ENCODE measurements at regions not wholly inside any gene's neighbourhood (a gene's known extent, or its start where the extent isn't known, plus 50 kb on each side); places are given as distances from the start of the nearest gene placed in this dataset.

GRCh38 chr12:68514807-68515411 is 95.8 kb upstream of the RAP1B start:
- Mint-ChIP-seq H3K36me3 (no peaks in the 10 kb centered on the region), H3K4me1 (no peaks in the 10 kb centered on the region), H3K27ac (no peak overlapping the region), H3K9me3 (peaks cover 0 to 2% (median 0%) of the 10 kb centered on the region in 6 donors), H3K4me3 (no peak overlapping the region), H3K27me3 (ENCODE audit: low read depth in 3 of 3) (peaks cover 0 to 2% (median 0%) of the 10 kb centered on the region in 3 donors)
- no peak for DNase-seq

GRCh38 chr12:68515793-68516192 is 94.9 kb upstream of the RAP1B start:
- Mint-ChIP-seq H3K4me1 (no peaks in the 10 kb centered on the region), H3K4me3 (no peak overlapping the region), H3K27me3 (ENCODE audit: low read depth in 3 of 3) (peaks cover 0 to 2% (median 0%) of the 10 kb centered on the region in 3 donors), H3K27ac (no peak overlapping the region), H3K9me3 (peaks cover 0 to 2% (median 0%) of the 10 kb centered on the region in 6 donors), H3K36me3 (no peaks in the 10 kb centered on the region)
- no peak for DNase-seq

DNA sequence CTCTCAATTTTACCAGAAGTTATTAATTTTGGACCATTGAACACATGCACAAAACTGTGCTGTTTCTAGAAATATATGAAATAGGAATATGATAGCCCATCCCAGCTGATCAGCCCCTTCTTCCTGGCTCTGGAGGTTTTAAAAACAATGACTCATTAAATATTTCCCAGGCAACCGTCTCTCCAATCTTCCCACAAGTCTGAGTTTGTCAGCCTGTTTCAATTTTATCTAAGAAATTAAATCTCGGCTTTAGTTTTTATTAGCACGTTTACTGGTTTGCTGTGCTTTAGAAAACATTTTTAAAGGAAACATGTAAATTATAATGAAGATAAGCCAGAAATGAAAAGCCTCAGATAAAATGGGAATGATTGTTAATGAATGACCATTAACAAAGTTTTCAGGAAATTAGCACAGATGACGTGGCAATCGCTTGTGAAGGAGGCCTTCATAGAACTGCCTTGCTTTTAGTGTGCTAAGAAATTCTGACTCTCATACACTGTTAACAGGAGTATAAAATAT is 89.3 kb upstream of the RAP1B start:
- Mint-ChIP-seq H3K27me3 (ENCODE audit: low read depth in 3 of 3) (peaks cover 0 to 2% (median 2%) of the 10 kb centered on the region in 3 donors), H3K9me3 (no peaks in the 10 kb centered on the region), H3K36me3 (no peaks in the 10 kb centered on the region), H3K27ac (no peak overlapping the region), H3K4me3 (no peak overlapping the region), H3K4me1 (no peaks in the 10 kb centered on the region)
- no peak for DNase-seq

- peaks cover 0 to 2% (median 2%) of the 10 kb centered on the region in 3 donors for H3K27me3 Mint-ChIP-seq (ENCODE audit: low read depth in 3 of 3)
- H3K4me3 Mint-ChIP-seq, result no peak overlapping the region
- no peak overlapping the region for H3K27ac Mint-ChIP-seq
- no peak for DNase-seq
- H3K9me3 Mint-ChIP-seq, result no peaks in the 10 kb centered on the region
- no peaks in the 10 kb centered on the region for H3K36me3 Mint-ChIP-seq
- H3K4me1 Mint-ChIP-seq, result no peaks in the 10 kb centered on the region
These were observed 88.7 kb upstream of the RAP1B start for GRCh38 chr12:68521848-68522502.

- H3K27me3 Mint-ChIP-seq (ENCODE audit: low read depth in 3 of 3), result peaks cover 3 to 6% (median 6%) of the 10 kb centered on the region in 3 donors
- H3K4me3 Mint-ChIP-seq, result peak overlapping the region; percentile 56 to 81 (median 75)
- peak overlapping the region; percentile 18 to 84 (median 74) for H3K27ac Mint-ChIP-seq
- no peaks in the 10 kb centered on the region for H3K9me3 Mint-ChIP-seq
- H3K4me1 Mint-ChIP-seq, result peaks cover 41 to 49% of the 10 kb centered on the region in 2 donors
- no peak for DNase-seq
- peaks cover 0 to 5% (median 0%) of the 10 kb centered on the region in 3 donors for H3K36me3 Mint-ChIP-seq
These were observed 81.2 kb upstream of the RAP1B start for GRCh38 chr12:68529466-68529865.

DNA sequence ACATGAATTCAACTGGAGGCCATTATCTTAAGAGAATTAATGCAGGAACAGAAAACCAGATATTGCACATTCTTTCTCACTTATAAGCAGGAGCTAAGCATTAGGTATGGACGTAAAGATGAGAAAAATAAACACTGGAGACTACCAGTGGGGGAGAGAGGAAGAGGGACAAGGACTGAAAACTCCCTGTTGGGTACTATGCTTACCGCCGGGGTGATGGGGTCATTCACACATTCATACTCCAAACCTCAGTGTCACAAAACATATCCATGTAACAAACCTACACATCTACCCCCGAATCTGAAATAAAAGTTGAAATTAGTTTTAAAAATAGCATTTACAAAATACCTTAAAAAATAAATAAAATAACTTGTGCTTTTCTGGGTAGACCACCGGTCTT is 80.8 kb upstream of the RAP1B start:
- H3K27me3 Mint-ChIP-seq (ENCODE audit: low read depth in 3 of 3), result peaks cover 3 to 6% (median 4%) of the 10 kb centered on the region in 3 donors

GRCh38 chr12:68530299-68530698 is 80.4 kb upstream of the RAP1B start:
- Mint-ChIP-seq H3K27me3 (ENCODE audit: low read depth in 3 of 3) (peaks cover 3 to 6% (median 4%) of the 10 kb centered on the region in 3 donors), H3K27ac (peak overlapping the region; percentile 49 to 84 (median 72)), H3K36me3 (peaks cover 0 to 5% (median 0%) of the 10 kb centered on the region in 3 donors), H3K4me3 (peak overlapping the region; percentile 54 to 81 (median 74)), H3K4me1 (peaks cover 41 to 49% of the 10 kb centered on the region in 2 donors), H3K9me3 (no peaks in the 10 kb centered on the region)
- DNase-seq, result peak; percentile 44 to 60 (median 58)

More for the DNA sequence above, 80.8 kb upstream of the RAP1B start:
- H3K4me1 Mint-ChIP-seq, result peaks cover 41 to 49% of the 10 kb centered on the region in 2 donors
- peaks cover 0 to 5% (median 0%) of the 10 kb centered on the region in 3 donors for H3K36me3 Mint-ChIP-seq
- peak overlapping the region; percentile 56 to 81 (median 75) for H3K4me3 Mint-ChIP-seq
- peak; percentile 36 to 51 (median 43) for DNase-seq
- H3K27ac Mint-ChIP-seq, result peak overlapping the region; percentile 18 to 84 (median 74)
- H3K9me3 Mint-ChIP-seq, result no peaks in the 10 kb centered on the region

DNA sequence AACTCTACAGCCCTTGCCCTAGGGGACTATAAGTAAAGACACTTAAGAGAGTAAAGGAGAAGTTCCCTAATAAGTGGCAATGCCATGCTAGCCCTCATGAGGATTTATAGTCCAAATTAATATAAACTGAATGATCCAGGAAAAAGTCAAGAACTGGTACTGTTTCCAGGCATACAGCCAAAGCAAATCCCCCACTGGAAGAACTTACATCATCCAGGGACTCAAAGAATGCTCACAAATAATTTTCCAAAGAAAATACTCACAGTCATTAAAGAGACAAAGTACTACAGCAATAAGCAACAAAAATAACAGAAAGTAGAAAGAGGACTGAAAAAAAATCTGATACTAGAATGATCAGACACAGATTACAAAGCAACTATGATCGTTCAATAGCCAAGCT is 79.7 kb upstream of the RAP1B start:
- peaks cover 3 to 6% (median 4%) of the 10 kb centered on the region in 3 donors for H3K27me3 Mint-ChIP-seq (ENCODE audit: low read depth in 3 of 3)
- no peak for DNase-seq
- H3K4me1 Mint-ChIP-seq, result peaks cover 43 to 49% of the 10 kb centered on the region in 2 donors
- no peaks in the 10 kb centered on the region for H3K9me3 Mint-ChIP-seq
- H3K27ac Mint-ChIP-seq, result peak overlapping the region in 5 of 6 donors; percentile 38 to 84 (median 70)
- peak overlapping the region in 3 of 5 donors; percentile 29 to 81 (median 75) for H3K4me3 Mint-ChIP-seq
- peaks cover 0 to 5% (median 0%) of the 10 kb centered on the region in 3 donors for H3K36me3 Mint-ChIP-seq

GRCh38 chr12:68532204-68532886 is 78.4 kb upstream of the RAP1B start:
- Mint-ChIP-seq H3K27ac (no peak overlapping the region), H3K4me1 (peaks cover 55 to 61% of the 10 kb centered on the region in 2 donors), H3K27me3 (ENCODE audit: low read depth in 3 of 3) (peaks cover 3 to 6% (median 5%) of the 10 kb centered on the region in 3 donors), H3K4me3 (no peak overlapping the region), H3K36me3 (peaks cover 0 to 10% (median 0%) of the 10 kb centered on the region in 3 donors), H3K9me3 (no peaks in the 10 kb centered on the region)
- no peak for DNase-seq

- H3K27ac Mint-ChIP-seq, result peak overlapping the region in 5 of 6 donors; percentile 50 to 84 (median 80)
- no peaks in the 10 kb centered on the region for H3K9me3 Mint-ChIP-seq
- no peak for DNase-seq
- peaks cover 0 to 10% (median 0%) of the 10 kb centered on the region in 3 donors for H3K36me3 Mint-ChIP-seq
- H3K27me3 Mint-ChIP-seq (ENCODE audit: low read depth in 3 of 3), result peaks cover 3 to 6% (median 3%) of the 10 kb centered on the region in 3 donors
- peaks cover 60 to 67% of the 10 kb centered on the region in 2 donors for H3K4me1 Mint-ChIP-seq
- no peak overlapping the region for H3K4me3 Mint-ChIP-seq
These were observed 77.8 kb upstream of the RAP1B start for GRCh38 chr12:68532887-68533248.

GRCh38 chr12:68534108-68534507 is 76.6 kb upstream of the RAP1B start:
- Mint-ChIP-seq H3K36me3 (peaks cover 0 to 10% (median 3%) of the 10 kb centered on the region in 3 donors), H3K27ac (no peak overlapping the region), H3K9me3 (no peaks in the 10 kb centered on the region), H3K4me3 (no peak overlapping the region), H3K27me3 (ENCODE audit: low read depth in 3 of 3) (peaks cover 6 to 9% (median 7%) of the 10 kb centered on the region in 3 donors), H3K4me1 (peaks cover 66 to 72% of the 10 kb centered on the region in 2 donors)
- no peak for DNase-seq

DNA sequence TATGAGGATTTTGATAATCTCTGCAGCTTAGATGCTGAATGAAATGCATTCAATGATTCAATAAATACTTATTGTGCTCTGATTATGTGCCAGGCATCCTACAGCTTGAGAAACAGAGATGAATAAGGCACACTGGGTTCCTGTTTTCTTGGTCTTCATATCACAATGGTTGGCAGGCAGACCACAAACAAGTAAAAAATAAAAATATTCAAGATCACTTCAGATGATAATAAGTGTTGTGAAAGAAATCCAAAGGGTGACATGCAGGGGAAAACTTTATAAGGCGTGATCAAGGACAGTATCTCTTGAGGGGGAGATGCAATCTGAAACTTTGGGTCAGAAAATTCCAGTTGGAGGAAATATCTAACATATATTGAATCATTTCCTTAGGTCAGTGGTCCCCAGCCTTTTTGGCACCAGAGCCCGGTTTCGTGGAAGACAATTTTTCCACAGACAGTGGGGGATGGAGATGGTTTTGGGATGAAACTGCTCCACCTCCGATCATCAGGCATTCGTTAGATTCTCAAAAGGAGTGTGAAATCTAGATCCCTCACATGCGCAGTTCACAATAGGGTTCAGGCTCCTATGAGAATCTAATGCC is 73.7 kb upstream of the RAP1B start:
- H3K27ac Mint-ChIP-seq, result peak overlapping the region; percentile 79 to 93 (median 88)
- peak overlapping the region; percentile 64 to 76 (median 66) for H3K4me3 Mint-ChIP-seq
- peaks cover 69 to 76% of the 10 kb centered on the region in 2 donors for H3K4me1 Mint-ChIP-seq

GRCh38 chr12:68537571-68537970 is 73.1 kb upstream of the RAP1B start:
- Mint-ChIP-seq H3K27me3 (ENCODE audit: low read depth in 3 of 3) (peaks cover 6 to 11% (median 10%) of the 10 kb centered on the region in 3 donors), H3K9me3 (peaks cover 0 to 7% (median 1%) of the 10 kb centered on the region in 6 donors), H3K27ac (peak overlapping the region; percentile 79 to 93 (median 88)), H3K36me3 (peaks cover 0 to 12% (median 9%) of the 10 kb centered on the region in 3 donors), H3K4me1 (peaks cover 68 to 75% of the 10 kb centered on the region in 2 donors), H3K4me3 (peak overlapping the region; percentile 64 to 76 (median 66))
- no peak for DNase-seq

More for the DNA sequence above, 73.7 kb upstream of the RAP1B start:
- H3K36me3 Mint-ChIP-seq, result peaks cover 0 to 12% (median 9%) of the 10 kb centered on the region in 3 donors
- H3K27me3 Mint-ChIP-seq (ENCODE audit: low read depth in 3 of 3), result peaks cover 6 to 11% (median 10%) of the 10 kb centered on the region in 3 donors
- peaks cover 0 to 7% (median 1%) of the 10 kb centered on the region in 6 donors for H3K9me3 Mint-ChIP-seq
- DNase-seq, result peak; percentile 30 to 43 (median 42)

Data from immature natural killer cell (primary cell).